GM19397 (cell line): ENCODE measurements at regions not wholly inside any gene's neighbourhood (a gene's known extent, or its start where the extent isn't known, plus 50 kb on each side); places are given as distances from the start of the nearest gene placed in this dataset.
"Not testable (repeated sequence)": the region's sequence is repeated elsewhere in the genome, so short reads cannot be mapped to it uniquely, and the experiment has no call there.

Source experiments
- ATAC-seq: cut with Tn5 transposase; IDR thresholded peaks from one replicate; pipeline ENCODE4 v1.9.1; 2021; ENCODE audit warnings: mild to moderate bottlenecking, moderate library complexity; ENCODE audit not compliant: unreplicated experiment

DNA sequence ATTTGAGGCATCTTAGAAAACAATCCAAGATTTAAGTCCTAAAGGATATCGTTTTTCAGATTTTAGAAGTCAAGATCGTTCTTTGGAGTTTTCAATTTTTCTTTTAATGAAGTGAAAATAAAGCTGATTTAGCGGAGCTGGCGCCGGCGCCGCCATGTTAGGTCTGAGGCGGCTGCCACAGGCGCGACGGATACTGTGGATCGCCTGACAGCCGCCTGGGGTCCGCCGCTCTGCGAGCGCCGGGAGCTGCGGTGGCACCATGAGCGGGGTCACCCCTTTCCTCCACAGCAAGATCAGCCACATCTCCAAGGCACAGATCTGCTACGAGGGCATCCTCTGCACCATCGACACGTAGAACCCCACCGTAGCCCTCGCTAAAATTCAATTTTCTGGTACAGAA is 247.2 kb downstream of the GJA1 start:
- ATAC-seq = no peak

DNA sequence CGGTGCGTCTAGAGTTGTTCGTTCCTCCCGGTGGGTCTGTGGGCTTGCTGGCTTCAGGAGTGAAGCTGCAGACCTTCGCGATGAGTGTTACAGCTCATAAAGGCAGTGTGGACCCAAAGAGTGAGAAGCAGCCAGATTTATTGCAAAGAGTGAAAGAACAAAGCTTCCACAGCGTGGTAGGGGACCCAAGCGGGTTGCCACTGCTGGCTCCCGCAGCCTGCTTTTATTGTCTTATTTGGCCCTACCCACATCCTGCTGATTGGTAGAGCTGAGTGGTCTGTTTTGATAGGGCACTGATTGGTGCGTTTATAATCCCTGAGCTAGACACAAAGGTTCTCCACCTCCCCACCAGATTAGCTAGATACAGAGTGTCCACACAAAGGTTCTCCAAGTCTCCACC is 250.4 kb downstream of the GJA1 start:
- not testable (repeated sequence) for ATAC-seq

DNA sequence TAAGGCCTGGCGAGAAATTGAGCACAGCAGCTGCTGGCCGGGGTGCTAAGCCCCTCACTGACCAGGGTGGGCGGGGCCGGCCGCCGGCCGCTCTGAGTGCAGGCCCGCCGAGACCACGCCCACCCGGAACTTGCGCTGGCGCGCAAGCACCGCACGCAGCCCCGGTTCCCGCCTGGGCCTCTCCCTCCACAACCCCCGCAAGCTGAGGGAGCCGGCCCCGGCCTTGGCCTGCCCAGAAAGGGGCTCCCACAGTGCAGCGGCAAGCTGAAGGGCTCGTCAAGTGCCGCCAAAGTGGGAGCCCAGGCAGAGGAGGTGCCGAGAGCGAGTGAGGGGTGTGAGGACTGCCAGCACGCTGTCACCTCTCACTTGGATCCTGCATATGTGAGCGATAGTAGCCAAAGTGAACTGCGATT is 251.2 kb downstream of the GJA1 start:
- ATAC-seq = no peak

DNA sequence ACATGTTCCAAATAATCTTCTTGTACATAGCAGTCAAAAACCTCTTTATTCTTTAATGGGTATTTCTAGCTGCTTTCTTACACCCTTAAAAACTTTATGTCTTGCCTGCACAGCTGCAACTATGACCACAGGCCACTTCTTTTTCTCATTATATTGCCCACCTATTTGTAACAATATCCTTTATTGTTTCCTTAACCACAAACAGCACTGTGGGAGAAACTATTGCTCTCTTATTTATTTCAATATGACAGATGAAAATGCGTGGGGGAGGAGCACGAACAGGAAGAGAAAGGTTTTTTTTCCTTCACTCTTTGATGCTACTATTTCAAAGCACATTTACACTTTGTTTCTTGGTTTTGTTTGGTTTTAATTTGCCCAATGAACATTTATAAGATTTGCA is 253.5 kb downstream of the GJA1 start:
- no peak for ATAC-seq

DNA sequence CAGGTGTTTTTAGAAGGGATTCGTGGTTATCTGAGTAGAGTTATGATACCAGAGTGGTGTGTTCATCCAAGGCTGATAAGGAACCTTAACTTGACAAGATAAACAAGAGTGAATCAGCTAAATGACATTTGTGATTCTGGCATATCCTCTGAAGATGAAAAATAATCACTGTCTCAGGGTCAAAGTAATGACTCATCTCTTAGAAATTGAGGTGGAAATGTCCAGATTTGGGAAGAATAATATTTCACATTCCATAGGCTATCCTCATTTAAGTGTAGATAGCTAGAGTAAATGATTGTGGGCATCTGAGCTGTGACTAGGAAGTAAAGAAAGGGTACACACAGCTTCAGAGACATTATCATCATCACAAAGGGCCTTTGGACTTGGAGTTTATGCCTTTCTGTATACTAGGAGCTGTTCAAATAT is 255.7 kb downstream of the GJA1 start:
- ATAC-seq = no peak

DNA sequence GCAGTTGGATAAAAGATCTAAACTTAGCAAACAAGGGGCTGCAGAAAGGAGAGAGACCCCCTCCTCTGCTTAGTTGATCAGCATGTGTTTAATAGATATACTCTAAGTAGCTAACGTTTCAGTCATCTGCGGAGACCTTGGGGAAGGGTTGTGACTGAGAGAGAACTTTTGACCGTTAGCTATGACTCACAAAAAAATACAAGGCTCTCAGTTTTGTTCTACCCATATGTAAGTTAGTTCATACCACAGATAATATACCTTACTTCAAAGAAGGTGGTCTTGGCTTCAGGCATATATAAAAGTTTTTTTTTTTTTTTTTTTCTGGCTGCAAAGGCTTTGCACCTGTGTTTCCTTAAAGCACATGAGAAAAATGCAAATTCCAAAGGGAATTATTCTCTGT is 258.9 kb downstream of the GJA1 start:
- ATAC-seq = no peak

DNA sequence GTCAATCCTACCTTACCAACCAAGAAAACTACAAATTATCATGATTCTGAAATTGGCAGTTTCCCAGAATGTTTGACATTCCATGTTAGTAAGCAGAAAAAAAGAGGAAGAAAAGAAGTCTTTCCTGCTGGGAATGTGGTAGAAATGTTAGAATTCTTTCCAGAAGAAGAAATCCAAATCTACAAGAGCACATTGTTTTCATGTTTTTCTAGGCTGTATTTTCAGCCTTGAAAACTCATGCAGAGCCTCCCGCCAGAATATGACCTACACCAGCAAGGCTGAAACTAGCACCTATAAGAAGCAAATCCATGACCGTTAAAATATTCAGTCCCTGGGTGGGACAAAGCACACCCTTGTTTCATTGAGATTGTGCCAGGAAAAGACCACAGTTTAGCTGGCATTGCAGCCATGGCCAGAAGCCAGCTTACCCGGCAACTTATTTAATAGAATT is 259.4 kb downstream of the GJA1 start:
- ATAC-seq = no peak

DNA sequence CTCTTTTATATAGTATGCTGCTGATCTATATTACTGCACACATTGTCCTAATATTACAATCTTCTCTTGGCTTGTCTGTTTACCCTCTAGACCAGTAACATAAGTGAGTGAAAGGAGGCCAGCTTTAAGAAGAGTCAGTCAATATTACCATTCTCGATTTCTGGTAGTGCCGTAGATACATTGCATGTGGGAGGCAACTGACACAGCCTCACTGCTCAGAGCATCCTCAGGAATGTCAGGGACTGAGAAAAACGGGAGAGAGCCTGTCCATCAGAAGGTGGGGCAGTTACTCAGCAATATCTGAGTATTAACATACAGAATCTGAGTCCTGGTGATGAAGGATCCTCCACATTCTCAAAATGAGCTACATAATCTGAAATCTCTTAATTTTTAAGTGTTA is 259.9 kb downstream of the GJA1 start:
- no peak for ATAC-seq

DNA sequence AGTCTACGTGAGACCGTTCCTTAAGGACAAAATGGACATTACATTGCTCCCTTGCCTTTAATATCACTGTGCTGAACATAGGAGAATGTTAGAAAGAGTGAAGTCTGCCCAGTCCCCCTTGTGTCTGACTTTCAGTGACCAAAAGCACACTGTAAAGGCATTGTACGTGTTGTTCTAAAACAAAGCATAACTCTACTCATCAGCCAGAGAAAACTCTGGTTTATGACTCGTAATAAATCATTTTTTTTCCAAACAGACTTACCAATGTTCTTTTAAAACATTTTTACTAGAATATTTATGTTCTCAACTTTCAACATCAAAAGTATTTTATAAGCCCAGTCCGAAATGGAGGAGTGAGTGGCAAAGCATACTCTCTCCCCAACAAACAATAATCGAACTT is 262.5 kb downstream of the GJA1 start:
- no peak for ATAC-seq

DNA sequence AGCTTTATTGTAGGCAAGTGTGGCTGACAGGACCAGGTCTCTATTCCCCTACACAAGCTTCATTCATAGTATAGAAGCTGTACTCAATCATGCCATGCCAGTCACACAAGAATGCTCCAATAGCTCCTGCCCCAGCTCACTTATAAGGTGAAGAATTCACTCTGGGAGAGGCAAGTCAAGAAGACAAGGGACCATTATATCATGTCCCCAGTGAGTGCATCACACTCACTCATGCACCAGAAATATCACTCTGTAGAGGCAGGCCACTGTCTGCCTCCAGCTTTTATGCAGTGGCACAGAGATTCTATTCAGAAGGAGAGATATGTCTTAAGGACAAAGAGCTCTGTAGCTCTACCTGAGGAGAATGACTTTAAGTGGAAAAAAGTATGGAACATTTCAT is 263.2 kb downstream of the GJA1 start:
- ATAC-seq = no peak

DNA sequence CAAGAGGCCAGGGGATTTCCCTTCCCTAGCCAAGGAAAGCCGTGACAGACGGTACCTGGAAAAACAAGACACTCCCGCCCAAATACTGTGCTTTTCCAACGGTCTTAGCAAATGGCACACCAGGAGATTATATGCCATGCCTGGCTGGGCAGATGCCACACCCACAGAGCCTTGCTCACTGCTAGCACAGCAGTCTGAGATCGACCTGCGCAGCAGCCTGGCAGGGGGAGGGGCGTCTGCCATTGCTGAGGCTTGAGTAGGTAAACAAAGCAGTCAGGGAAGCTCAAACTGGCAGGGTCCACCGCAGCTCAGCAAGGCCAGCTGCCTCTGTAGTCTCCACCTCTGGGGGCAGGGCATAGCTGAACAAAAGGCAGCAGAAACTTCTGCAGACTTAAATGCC is 267.7 kb downstream of the GJA1 start:
- not testable (repeated sequence) for ATAC-seq

DNA sequence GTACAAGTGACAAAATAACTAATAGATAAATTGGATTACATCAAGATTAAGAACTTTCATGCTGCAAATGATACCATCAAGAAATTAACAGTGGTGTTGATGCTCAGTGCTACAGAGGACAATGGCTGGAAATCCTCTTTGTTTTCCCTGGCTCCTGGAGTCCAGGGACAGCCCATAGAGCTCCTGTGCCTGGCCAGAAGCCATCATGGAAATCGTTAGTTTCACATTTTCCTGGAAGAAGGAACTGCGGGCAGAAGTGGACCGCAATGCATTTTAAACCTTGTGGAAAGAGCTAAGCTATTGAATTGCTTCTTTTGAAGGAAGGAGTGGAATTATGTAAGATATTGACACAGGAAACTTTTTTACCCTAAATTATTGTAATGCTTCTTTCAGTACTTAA is 276.0 kb downstream of the GJA1 start:
- ATAC-seq = no peak

DNA sequence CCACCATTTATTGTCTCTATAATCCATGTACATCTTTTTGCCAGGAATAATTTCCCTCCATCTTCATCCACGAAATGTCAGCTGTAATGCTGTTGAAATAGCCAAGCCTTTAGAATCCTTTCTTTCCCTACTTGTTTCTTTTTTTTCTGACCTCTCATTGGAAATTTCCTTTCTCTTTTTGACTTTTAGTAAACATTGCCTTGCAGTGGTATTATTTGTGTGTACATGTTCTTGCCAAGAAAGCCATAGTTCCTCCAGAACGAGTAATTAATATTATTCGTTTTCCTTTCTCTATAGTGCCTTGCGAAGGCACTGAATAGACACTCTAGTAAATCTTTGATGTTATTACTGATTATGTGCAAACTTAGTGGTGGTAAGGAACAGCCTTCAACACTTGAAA is 282.2 kb downstream of the GJA1 start:
- ATAC-seq = no peak

DNA sequence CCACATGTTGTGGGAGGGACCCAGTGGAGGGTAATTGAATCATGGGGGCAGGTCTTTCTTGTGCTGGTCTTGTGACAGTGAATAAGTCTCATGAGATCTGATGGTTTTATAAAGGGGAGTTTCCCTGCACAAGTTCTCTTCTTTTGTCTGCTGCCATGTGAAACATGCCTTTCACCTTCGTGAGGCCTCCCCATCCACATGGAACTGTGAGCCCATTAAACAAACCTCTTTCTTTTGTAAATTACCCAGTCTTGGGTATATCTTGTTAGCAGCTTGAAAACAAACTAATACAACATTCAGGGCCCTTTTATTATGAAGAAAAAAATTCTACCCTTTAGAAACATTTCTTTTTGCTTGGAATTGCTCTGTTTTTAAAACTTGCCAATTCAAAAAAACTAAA is 285.4 kb downstream of the GJA1 start:
- ATAC-seq = not testable (repeated sequence)

DNA sequence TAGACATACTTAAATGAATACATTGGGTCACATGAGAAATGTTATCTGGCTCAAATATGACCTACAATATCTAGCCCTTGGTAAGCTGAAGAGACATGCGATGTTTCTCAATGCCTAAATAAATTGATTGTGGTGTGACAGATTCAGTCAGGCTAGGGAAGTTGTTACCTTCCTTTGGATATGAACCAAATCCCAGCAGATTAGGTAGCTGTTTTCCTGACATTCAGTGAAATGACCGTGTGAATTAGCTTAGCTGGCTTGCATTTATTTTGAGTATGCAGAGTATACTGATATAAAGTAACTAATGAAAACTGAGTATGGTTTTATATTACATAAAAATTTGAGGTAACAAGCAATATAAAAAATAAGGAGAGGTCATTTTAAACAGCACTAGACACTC is 288.2 kb downstream of the GJA1 start:
- ATAC-seq = no peak

DNA sequence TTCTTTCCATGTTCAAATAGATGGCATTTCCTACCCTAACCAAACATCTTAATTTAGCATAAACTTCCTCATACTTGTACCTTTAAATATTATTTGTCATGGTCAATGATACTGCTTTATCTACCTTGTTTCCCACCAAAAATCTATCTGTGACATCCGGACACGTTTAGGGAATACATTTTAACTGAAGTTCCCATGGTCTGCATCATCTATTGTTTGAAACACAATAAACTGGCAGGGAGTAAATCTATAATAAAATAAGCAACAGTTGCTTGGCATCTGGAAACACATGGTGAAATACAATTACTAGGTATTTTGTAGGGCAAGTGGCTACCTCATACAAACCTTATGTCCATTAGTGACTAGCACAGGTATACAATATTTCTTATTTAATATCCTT is 289.1 kb downstream of the GJA1 start:
- ATAC-seq = no peak

DNA sequence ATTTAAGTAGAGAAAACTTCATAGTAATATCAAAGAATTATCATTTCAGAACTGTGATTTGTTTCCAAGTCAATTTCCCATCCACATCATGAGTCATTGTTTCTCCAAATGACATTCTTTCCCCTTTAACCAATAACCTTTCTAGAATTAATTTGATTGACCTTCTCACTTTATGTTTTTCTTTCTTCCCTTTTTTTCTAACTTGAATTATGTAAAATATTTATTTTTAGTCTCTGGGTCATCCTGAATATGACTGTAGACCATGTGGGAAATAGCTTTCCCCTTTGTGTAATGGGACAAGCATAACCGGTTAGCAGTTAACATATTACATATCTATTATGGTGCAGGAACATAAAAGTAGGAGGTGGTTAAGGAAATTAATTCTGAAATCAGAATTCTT is 291.1 kb downstream of the GJA1 start:
- no peak for ATAC-seq

DNA sequence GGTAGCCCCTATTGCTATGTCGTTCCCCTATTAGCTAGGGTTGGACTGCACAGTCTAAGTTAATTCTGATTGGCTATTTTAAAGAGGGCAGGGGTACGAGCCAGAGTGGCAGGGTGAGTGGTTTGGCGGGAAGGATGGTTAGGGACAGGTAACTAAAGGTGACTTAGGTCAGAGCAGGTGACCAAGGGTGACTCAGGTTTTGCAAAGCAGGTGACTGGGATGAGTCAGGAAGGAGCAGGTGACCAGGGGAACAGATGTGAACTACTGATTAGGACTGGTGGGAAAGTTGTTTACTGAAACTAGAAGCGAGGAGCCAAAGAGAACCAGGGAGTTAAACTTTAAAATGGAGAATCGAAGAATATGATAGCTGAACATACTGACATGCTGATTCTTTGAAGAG is 295.2 kb downstream of the GJA1 start:
- ATAC-seq = no peak

DNA sequence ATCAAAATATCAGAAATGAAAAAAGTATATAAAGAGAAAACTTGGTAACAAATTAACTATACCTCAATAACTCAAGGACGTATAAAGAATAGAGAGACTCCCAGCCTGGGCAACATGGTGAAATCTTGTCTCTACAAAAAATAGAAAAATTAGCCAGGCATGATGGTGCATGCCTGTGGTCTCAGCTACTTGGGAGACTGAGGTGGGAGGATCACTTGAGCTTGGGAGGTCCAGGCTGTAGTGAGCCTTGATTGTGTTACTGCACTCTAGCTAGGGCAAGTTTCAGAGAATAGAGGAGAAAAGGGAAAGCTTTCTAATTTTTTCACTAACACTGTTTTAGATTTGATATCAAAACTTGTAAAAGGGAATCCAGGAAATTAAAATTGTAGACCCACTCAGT is 295.9 kb downstream of the GJA1 start:
- no peak for ATAC-seq

DNA sequence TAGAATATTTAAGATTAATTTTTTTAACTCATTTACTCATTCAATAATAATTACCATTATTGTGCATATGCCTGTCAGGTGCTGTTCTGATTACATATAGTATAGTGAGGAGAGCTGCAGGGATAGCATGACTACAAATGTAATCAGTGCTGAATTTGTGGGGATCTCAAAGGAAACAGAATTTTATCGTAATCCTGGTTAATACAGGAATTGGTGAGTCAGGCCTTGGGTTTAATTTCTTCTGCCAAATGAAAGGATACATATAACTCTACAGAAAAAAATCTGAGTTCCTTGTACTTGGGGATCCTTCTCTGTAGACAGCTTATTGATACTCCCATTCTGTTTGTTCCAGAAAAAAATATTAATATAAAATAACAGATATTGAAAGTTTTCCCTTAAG is 297.2 kb downstream of the GJA1 start:
- ATAC-seq = no peak

DNA sequence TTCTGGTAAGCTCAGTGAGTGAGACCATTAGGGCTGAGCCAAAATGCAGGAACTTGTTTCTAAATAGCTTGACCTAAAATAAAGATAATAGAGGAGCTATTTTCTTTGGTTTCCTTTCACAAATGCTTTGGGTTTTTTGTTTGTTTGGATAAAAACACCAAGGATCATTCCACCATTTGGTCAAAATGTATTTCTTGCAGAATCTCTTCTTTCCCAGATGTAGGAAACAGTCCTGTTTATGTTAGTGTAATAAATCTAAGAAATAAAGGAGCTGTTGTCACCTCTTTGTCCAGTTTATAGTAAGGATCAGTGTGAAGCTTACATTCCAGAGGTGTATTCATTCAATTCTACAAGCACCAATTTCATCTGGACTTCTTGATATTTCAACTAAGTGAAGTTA is 297.8 kb downstream of the GJA1 start:
- no peak for ATAC-seq

DNA sequence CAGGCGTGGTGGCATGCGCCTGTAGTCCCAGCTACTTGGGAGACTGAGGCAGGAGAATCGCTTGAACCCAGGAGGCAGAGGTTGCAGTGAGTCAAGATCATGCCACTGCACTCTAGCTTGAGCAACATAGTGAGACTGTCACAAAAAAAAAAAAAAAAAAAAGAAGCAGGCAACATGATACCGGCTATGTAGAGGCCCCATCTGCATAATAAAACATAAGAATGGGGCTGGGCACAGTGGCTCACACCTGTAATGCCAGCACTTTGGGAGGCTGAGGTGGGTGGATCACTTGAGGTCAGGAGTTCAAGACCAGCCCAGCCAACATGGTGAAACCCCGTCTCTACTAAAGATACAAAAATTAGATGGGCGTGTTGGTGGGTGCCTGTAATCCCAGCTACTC is 304.7 kb downstream of the GJA1 start:
- ATAC-seq = not testable (repeated sequence)

DNA sequence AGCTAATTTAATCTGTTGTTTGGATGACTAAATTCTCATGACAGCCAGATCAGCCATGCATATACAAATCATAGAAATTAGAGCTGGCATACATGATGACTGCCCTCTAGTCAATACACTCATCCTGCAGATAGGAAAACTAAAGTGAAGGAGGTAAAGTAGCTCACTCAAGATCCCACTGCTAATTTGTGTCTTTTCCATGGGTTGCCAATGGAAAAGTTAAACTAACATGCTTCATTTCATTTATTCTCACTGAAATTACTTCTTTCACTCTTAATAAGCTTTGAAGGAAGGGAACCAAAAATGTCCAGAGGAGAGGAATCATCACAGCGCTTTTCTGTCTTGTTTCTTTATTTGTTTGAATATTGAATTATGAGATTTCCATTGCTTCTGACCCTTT is 308.2 kb downstream of the GJA1 start:
- ATAC-seq = no peak

DNA sequence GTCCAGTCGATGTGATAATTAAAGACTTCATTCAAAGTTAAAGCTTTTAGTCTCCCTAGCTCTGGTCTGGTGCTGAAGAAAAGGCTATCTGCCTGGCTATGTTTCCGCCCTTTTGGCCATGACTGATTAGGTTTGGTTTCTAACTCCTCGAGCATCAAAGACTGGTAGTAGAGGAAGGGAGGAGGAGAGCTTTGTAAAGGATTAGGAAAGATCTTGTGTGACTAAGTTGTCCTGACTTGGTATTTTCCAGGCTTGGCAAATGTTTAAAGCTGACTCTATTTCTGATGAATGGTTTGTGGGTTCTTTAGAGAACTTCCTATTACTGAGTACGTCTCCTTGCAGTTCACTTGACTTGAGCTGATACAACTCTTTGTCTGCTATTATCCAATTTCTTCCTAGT is 312.9 kb downstream of the GJA1 start:
- ATAC-seq = no peak
